HG02642 (cell line): ENCODE measurements at regions not wholly inside any gene's neighbourhood (a gene's known extent, or its start where the extent isn't known, plus 50 kb on each side); places are given as distances from the start of the nearest gene placed in this dataset.
A peak's percentile ranks its signal among the peaks of the same experiment; 100 is the strongest.

Source experiments
- ATAC-seq: cut with Tn5 transposase; IDR thresholded peaks from one replicate; pipeline ENCODE4 v1.9.1; 2021; ENCODE audit warnings: mild to moderate bottlenecking; ENCODE audit not compliant: unreplicated experiment, poor library complexity

- ATAC-seq = no peak
Measured at GRCh38 chr18:34083910-34084535, 140.7 kb downstream of the NOL4 start.

- ATAC-seq = no peak
Measured at GRCh38 chr18:34077599-34077998, 147.1 kb downstream of the NOL4 start.

GRCh38 chr18:34075963-34076860 lies 148.5 kb downstream of the NOL4 start:
- no peak for ATAC-seq

GRCh38 chr18:34061226-34061625 lies 163.5 kb downstream of the NOL4 start:
- ATAC-seq = no peak

GRCh38 chr18:34055227-34055626 lies 169.5 kb downstream of the NOL4 start:
- no peak for ATAC-seq

- no peak for ATAC-seq
Measured at GRCh38 chr18:34050661-34051060, 174.1 kb downstream of the NOL4 start.

- ATAC-seq = no peak
Measured at GRCh38 chr18:34049511-34049910, 175.2 kb downstream of the NOL4 start.

- no peak for ATAC-seq
Measured at GRCh38 chr18:34048423-34048822, 176.3 kb downstream of the NOL4 start.

- ATAC-seq = no peak
Measured at GRCh38 chr18:34042423-34043146, 182.1 kb downstream of the NOL4 start.

- no peak for ATAC-seq
Measured at GRCh38 chr18:34039611-34040010, 185.1 kb downstream of the NOL4 start.

GRCh38 chr18:34039201-34039600 lies 185.5 kb downstream of the NOL4 start:
- ATAC-seq = peak; percentile 58

- no peak for ATAC-seq
Measured at GRCh38 chr18:34038086-34038485, 186.6 kb downstream of the NOL4 start.

- no peak for ATAC-seq
Measured at GRCh38 chr18:34033968-34034367, 190.7 kb downstream of the NOL4 start.

GRCh38 chr18:34031810-34032209 lies 192.9 kb downstream of the NOL4 start:
- no peak for ATAC-seq

- no peak for ATAC-seq
Measured at GRCh38 chr18:34028324-34028723, 196.4 kb downstream of the NOL4 start.

- ATAC-seq = no peak
Measured at GRCh38 chr18:34025191-34025801, 199.4 kb downstream of the NOL4 start.

- no peak for ATAC-seq
Measured at GRCh38 chr18:34023471-34023870, 201.2 kb downstream of the NOL4 start.

GRCh38 chr18:34018336-34018735 lies 206.4 kb downstream of the NOL4 start:
- no peak for ATAC-seq

GRCh38 chr18:34003687-34004086 lies 221.0 kb downstream of the NOL4 start:
- no peak for ATAC-seq

- ATAC-seq = no peak
Measured at GRCh38 chr18:34002130-34002529, 222.6 kb downstream of the NOL4 start.

GRCh38 chr18:34001376-34001775 lies 223.3 kb downstream of the NOL4 start:
- no peak for ATAC-seq
